ENCODE measurements at regions not wholly inside any gene's neighbourhood (a gene's known extent, or its start where the extent isn't known, plus 50 kb on each side); places are given as distances from the start of the nearest gene placed in this dataset.

GRCh38 chr13:104953588-104953987 lies 1581.9 kb downstream of the EFNB2 start:
- Histone ChIP-seq H3K4me1 (no peaks in the 10 kb centered on the region), H3K27ac (no peak overlapping the region), H3K4me3 (no peak overlapping the region), H3K36me3 (no peaks in the 10 kb centered on the region), H3K27me3 (no peaks in the 10 kb centered on the region), H3K9me3 (no peaks in the 10 kb centered on the region)
- 88 to 93% methylated on average over 2 of the region's 2 CpGs for WGBS, 2 donors (ENCODE audit: low coverage in 1 of 2)
- no peak for TF ChIP-seq POLR2AphosphoS5 (IDR thresholded peaks at IDR 0.05)
- no peak for TF ChIP-seq CTCF (IDR thresholded peaks at IDR 0.05)
- no peak for TF ChIP-seq EP300 (IDR thresholded peaks at IDR 0.05)
- no peak for TF ChIP-seq POLR2A (IDR thresholded peaks at IDR 0.05)
- no peak for ATAC-seq

- H3K27ac ChIP-seq = no peak overlapping the region
These were observed 1585.4 kb downstream of the EFNB2 start for GRCh38 chr13:104949840-104950740.

GRCh38 chr13:104944176-104944575 lies 1591.3 kb downstream of the EFNB2 start:
- 47 to 54% methylated on average over 2 of the region's 2 CpGs for WGBS, 2 donors (ENCODE audit: low coverage in 1 of 2)
- no peaks in the 10 kb centered on the region for H3K9me3 ChIP-seq
- no peak for ATAC-seq
- no peaks in the 10 kb centered on the region for H3K36me3 ChIP-seq
- H3K4me1 ChIP-seq = no peaks in the 10 kb centered on the region
- H3K4me3 ChIP-seq = no peak overlapping the region
- TF ChIP-seq CTCF (IDR thresholded peaks at IDR 0.05) (no peak), EP300 (IDR thresholded peaks at IDR 0.05) (no peak), POLR2AphosphoS5 (IDR thresholded peaks at IDR 0.05) (no peak), POLR2A (IDR thresholded peaks at IDR 0.05) (no peak)
- no peak overlapping the region for H3K27ac ChIP-seq
- no peaks in the 10 kb centered on the region for H3K27me3 ChIP-seq

More at GRCh38 chr13:104949840-104950740, 1585.4 kb downstream of the EFNB2 start:
- no peak for ATAC-seq
- no peaks in the 10 kb centered on the region for H3K4me1 ChIP-seq
- no peaks in the 10 kb centered on the region for H3K9me3 ChIP-seq
- TF ChIP-seq EP300 (IDR thresholded peaks at IDR 0.05) = no peak
- TF ChIP-seq POLR2AphosphoS5 (IDR thresholded peaks at IDR 0.05) = no peak
- TF ChIP-seq CTCF (IDR thresholded peaks at IDR 0.05) = no peak
- no peak for TF ChIP-seq POLR2A (IDR thresholded peaks at IDR 0.05)
- H3K4me3 ChIP-seq = no peak overlapping the region
- H3K36me3 ChIP-seq = no peaks in the 10 kb centered on the region
- no peaks in the 10 kb centered on the region for H3K27me3 ChIP-seq
- WGBS, 2 donors (ENCODE audit: low coverage in 1 of 2) = 69 to 87% methylated on average over 7 to 8 of the region's 9 CpGs

GRCh38 chr13:104943331-104943730 lies 1592.1 kb downstream of the EFNB2 start:
- Histone ChIP-seq H3K4me1 (no peaks in the 10 kb centered on the region), H3K27ac (no peak overlapping the region), H3K4me3 (no peak overlapping the region), H3K27me3 (no peaks in the 10 kb centered on the region), H3K36me3 (no peaks in the 10 kb centered on the region), H3K9me3 (no peaks in the 10 kb centered on the region)
- no peak for TF ChIP-seq CTCF (IDR thresholded peaks at IDR 0.05)
- 56 to 64% methylated on average over 1 to 3 of the region's 3 CpGs for WGBS, 2 donors (ENCODE audit: low coverage in 1 of 2)
- ATAC-seq = no peak

GRCh38 chr13:104937881-104938280 lies 1597.6 kb downstream of the EFNB2 start:
- Histone ChIP-seq H3K9me3 (no peaks in the 10 kb centered on the region), H3K27ac (no peak overlapping the region), H3K4me1 (no peaks in the 10 kb centered on the region), H3K4me3 (no peak overlapping the region), H3K27me3 (no peaks in the 10 kb centered on the region), H3K36me3 (no peaks in the 10 kb centered on the region)
- TF ChIP-seq CTCF (IDR thresholded peaks at IDR 0.05) = no peak
- no peak for TF ChIP-seq EP300 (IDR thresholded peaks at IDR 0.05)
- no peak for TF ChIP-seq POLR2A (IDR thresholded peaks at IDR 0.05)
- TF ChIP-seq POLR2AphosphoS5 (IDR thresholded peaks at IDR 0.05) = no peak
- ATAC-seq = no peak
- whole genome bisulfite sequencing, 2 donors (ENCODE audit: low coverage in 1 of 2) = 82 to 93% methylated on average over 7 of the region's 7 CpGs

Measured in gastroesophageal sphincter (tissue), 4 donors.